ENCODE measurements at regions not wholly inside any gene's neighbourhood (a gene's known extent, or its start where the extent isn't known, plus 50 kb on each side); places are given as distances from the start of the nearest gene placed in this dataset.

DNA sequence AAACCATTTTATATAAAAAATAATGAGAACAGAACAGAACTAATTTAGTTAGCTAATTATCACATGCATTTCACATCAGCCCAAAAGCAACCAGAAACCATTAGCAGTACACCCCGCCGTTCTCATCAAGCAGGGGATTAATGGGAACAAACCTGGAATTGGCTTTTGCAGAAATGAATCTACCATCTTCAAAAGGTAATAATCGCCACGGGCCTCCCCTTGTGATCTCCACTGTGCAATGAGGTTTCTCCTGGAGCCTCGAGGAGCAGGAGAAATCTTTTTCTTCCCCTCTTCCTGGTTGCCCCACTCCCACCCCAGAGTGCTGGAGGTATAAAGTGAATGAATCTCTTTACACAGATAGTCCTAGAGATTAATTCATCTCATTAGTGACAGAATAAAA, 1003.5 kb downstream of the AGBL1 start:
- no peak for TF ChIP-seq POLR2A (IDR thresholded peaks at IDR 0.05)
- TF ChIP-seq, protein P1, sequence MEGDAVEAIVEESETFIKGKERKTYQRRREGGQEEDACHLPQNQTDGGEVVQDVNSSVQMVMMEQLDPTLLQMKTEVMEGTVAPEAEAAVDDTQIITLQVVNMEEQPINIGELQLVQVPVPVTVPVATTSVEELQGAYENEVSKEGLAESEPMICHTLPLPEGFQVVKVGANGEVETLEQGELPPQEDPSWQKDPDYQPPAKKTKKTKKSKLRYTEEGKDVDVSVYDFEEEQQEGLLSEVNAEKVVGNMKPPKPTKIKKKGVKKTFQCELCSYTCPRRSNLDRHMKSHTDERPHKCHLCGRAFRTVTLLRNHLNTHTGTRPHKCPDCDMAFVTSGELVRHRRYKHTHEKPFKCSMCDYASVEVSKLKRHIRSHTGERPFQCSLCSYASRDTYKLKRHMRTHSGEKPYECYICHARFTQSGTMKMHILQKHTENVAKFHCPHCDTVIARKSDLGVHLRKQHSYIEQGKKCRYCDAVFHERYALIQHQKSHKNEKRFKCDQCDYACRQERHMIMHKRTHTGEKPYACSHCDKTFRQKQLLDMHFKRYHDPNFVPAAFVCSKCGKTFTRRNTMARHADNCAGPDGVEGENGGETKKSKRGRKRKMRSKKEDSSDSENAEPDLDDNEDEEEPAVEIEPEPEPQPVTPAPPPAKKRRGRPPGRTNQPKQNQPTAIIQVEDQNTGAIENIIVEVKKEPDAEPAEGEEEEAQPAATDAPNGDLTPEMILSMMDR (IDR thresholded peaks at IDR 0.05), result no peak

Data from prostate gland (tissue), 2 donors.